ENCODE measurements at regions not wholly inside any gene's neighbourhood (a gene's known extent, or its start where the extent isn't known, plus 50 kb on each side); places are given as distances from the start of the nearest gene placed in this dataset.
"Not testable (repeated sequence)": the region's sequence is repeated elsewhere in the genome, so short reads cannot be mapped to it uniquely, and the experiment has no call there.

DNA sequence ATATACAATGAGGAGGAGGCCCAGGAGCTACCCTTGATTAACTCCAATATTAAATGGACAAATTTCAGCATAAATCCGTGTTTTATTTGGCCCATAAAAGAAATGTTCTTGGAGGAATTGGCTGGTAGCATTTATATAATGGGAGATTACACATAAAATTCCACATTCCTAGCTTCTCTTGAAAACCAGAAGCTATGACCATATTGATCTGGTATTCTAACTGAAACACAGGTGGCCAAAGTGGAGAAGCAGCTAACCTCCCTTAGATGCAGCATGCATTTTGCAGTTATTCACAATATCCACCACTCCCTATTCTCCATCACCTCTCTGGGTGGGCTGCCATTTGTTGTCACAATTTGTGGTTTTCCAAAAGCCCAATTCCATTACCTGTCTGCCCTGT lies 148.8 kb upstream of the CACNA2D1 start:
- Mint-ChIP-seq H3K27me3 (no peaks in the 10 kb centered on the region), H3K4me3 (no peak overlapping the region), H3K4me1 (no peaks in the 10 kb centered on the region), H3K36me3 (no peaks in the 10 kb centered on the region), H3K27ac (no peak overlapping the region), H3K9me3 (no peaks in the 10 kb centered on the region)
- ChIA-PET POLR2A (interaction anchor here in 1 of 2 donors (0.7 kb wide), 1 partner anchor 119 kb away, joined by 10 read pairs; no protein-coding TSS in a partner anchor), CTCF (no interaction called here)
- no peak overlapping the region for H3K27ac ChIP-seq (ENCODE audit: low read length)
- no peaks in the 10 kb centered on the region for H3K27me3 ChIP-seq (replicated peaks in 1 of 2; ENCODE audit: control insufficient read depth in 2 of 2, extremely low read depth in 1 of 2, insufficient read depth in 2 of 2, low read length in 1 of 2)
- no peak for DNase-seq
- no peaks in the 10 kb centered on the region for H3K36me3 ChIP-seq (ENCODE audit: control insufficient read depth in 2 of 2, extremely low read depth in 1 of 2, insufficient read depth in 1 of 2, low read length in 1 of 2)
- H3K4me1 ChIP-seq (ENCODE audit: control insufficient read depth in 1 of 2, extremely low read depth in 1 of 2, insufficient read depth in 2 of 2, low read length in 2 of 2): no peaks in the 10 kb centered on the region
- ATAC-seq (replicated peaks in 1 of 4): no peak
- no CpG with 5 or more reads among the region's 1 CpG for WGBS (ENCODE audit: insufficient coverage)
- no peaks in the 10 kb centered on the region for H3K9me3 ChIP-seq
- no peak overlapping the region for H3K4me3 ChIP-seq (ENCODE audit: control insufficient read depth in 1 of 2, extremely low read depth in 1 of 2, low read length in 1 of 2)

DNA sequence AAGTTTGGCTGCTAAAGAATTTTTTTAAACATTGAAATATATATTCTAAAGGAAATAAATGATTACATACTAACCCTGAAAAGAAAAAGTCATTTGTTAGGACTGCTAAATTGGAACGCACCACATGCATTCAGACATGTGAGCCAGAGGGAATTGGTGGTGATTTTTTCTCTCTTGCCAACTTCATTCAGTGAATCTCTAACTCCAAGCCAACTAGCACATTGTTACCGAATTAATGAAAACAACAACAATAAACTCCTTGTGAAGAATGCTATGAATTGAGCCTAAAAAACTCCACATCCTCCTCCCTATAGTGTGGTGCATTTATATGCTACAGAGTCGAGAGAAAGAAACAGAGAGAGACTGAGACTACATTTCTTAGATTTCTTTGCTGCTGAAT lies 135.5 kb upstream of the CACNA2D1 start:
- no peak overlapping the region for H3K4me3 Mint-ChIP-seq
- H3K9me3 Mint-ChIP-seq: no peaks in the 10 kb centered on the region
- Histone ChIP-seq H3K27me3 (replicated peaks in 1 of 2; ENCODE audit: control insufficient read depth in 2 of 2, extremely low read depth in 1 of 2, insufficient read depth in 2 of 2, low read length in 1 of 2) (no peaks in the 10 kb centered on the region), H3K4me3 (ENCODE audit: control insufficient read depth in 1 of 2, extremely low read depth in 1 of 2, low read length in 1 of 2) (no peak overlapping the region), H3K36me3 (ENCODE audit: control insufficient read depth in 2 of 2, extremely low read depth in 1 of 2, insufficient read depth in 1 of 2, low read length in 1 of 2) (no peaks in the 10 kb centered on the region), H3K9me3 (no peaks in the 10 kb centered on the region), H3K4me1 (ENCODE audit: control insufficient read depth in 1 of 2, extremely low read depth in 1 of 2, insufficient read depth in 2 of 2, low read length in 2 of 2) (no peaks in the 10 kb centered on the region), H3K27ac (ENCODE audit: low read length) (no peak overlapping the region)
- H3K4me1 Mint-ChIP-seq: no peaks in the 10 kb centered on the region
- peaks cover 0 to 2% of the 10 kb centered on the region in 2 donors for H3K27me3 Mint-ChIP-seq
- no CpG with 5 or more reads among the region's 3 CpGs for WGBS (ENCODE audit: insufficient coverage)
- no peaks in the 10 kb centered on the region for H3K36me3 Mint-ChIP-seq
- POLR2A ChIA-PET: no interaction called here
- DNase-seq: no peak
- CTCF ChIA-PET: interaction anchor here in 1 of 2 donors (0.6 kb wide), 1 partner anchor 32 kb away, joined by 3 read pairs; no protein-coding TSS in a partner anchor
- H3K27ac Mint-ChIP-seq: no peak overlapping the region
- ATAC-seq (replicated peaks in 1 of 4): no peak

- Mint-ChIP-seq H3K4me3 (no peak overlapping the region), H3K27ac (no peak overlapping the region), H3K27me3 (peaks cover 0 to 2% of the 10 kb centered on the region in 2 donors), H3K9me3 (no peaks in the 10 kb centered on the region), H3K36me3 (no peaks in the 10 kb centered on the region), H3K4me1 (no peaks in the 10 kb centered on the region)
- Histone ChIP-seq H3K27me3 (replicated peaks in 1 of 2; ENCODE audit: control insufficient read depth in 2 of 2, extremely low read depth in 1 of 2, insufficient read depth in 2 of 2, low read length in 1 of 2) (no peaks in the 10 kb centered on the region), H3K4me3 (ENCODE audit: control insufficient read depth in 1 of 2, extremely low read depth in 1 of 2, low read length in 1 of 2) (no peak overlapping the region), H3K27ac (ENCODE audit: low read length) (no peak overlapping the region), H3K36me3 (ENCODE audit: control insufficient read depth in 2 of 2, extremely low read depth in 1 of 2, insufficient read depth in 1 of 2, low read length in 1 of 2) (no peaks in the 10 kb centered on the region), H3K4me1 (ENCODE audit: control insufficient read depth in 1 of 2, extremely low read depth in 1 of 2, insufficient read depth in 2 of 2, low read length in 2 of 2) (no peaks in the 10 kb centered on the region), H3K9me3 (no peaks in the 10 kb centered on the region)
- WGBS (ENCODE audit: insufficient coverage): no CpG with 5 or more reads among the region's 1 CpG
- POLR2A ChIA-PET: no interaction called here
- DNase-seq (no peak), ATAC-seq (replicated peaks in 1 of 4) (no peak)
- CTCF ChIA-PET: no interaction called here
Measured at GRCh38 chr7:82578430-82578829, 134.9 kb upstream of the CACNA2D1 start.

DNA sequence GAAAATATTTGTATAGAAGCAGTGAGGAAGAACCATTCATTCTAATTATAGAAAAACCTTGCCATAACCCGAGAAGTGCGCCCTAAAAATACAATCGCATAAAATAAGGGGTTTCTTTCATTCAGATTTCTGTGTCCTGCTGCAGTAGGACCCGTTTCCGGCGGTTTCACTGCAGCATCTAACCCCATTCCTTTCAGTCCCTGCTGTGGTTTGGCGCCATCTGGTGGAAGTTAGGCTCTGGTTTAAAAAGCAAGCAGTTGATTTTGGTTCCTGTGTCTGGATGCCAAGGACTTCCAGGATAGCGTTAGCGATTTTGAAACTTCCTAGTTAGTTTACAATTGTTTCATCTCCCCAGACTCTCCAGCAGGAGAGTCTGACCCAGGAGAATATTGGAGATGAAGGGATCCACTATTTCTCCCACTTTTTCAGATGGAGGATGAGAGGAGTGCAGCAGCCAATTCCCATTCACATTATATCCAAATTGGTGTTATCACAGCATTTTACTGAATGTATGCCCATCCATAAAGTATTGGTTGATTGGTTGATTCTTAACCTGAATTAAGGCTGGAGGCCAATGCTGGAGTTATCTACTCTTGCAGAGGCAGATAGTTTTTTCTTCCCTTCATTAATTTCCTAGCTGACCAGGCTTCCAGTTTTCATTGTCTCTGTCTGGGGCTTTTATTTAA lies 128.8 kb upstream of the CACNA2D1 start:
- Histone ChIP-seq H3K4me3 (ENCODE audit: control insufficient read depth in 1 of 2, extremely low read depth in 1 of 2, low read length in 1 of 2) (no peak overlapping the region), H3K27ac (ENCODE audit: low read length) (no peak overlapping the region), H3K36me3 (ENCODE audit: control insufficient read depth in 2 of 2, extremely low read depth in 1 of 2, insufficient read depth in 1 of 2, low read length in 1 of 2) (no peaks in the 10 kb centered on the region), H3K27me3 (replicated peaks in 1 of 2; ENCODE audit: control insufficient read depth in 2 of 2, extremely low read depth in 1 of 2, insufficient read depth in 2 of 2, low read length in 1 of 2) (no peaks in the 10 kb centered on the region), H3K9me3 (no peaks in the 10 kb centered on the region), H3K4me1 (ENCODE audit: control insufficient read depth in 1 of 2, extremely low read depth in 1 of 2, insufficient read depth in 2 of 2, low read length in 2 of 2) (no peaks in the 10 kb centered on the region)
- H3K27ac Mint-ChIP-seq: no peak overlapping the region
- peaks cover 0 to 4% (median 0%) of the 10 kb centered on the region in 3 donors for H3K4me1 Mint-ChIP-seq
- ChIA-PET POLR2A (no interaction called here), CTCF (interaction anchor here (0.5 to 1.1 kb wide), 4 partner anchors 9 to 425 kb away, joined by 3 to 4 read pairs (median 3); no protein-coding TSS in a partner anchor)
- no peak overlapping the region for H3K4me3 Mint-ChIP-seq
- DNase-seq (peak; percentile 3 to 65 (median 42)), ATAC-seq (replicated peaks in 1 of 4) (peak; percentile 37 to 57 (median 48))
- H3K27me3 Mint-ChIP-seq: peaks cover 2 to 4% of the 10 kb centered on the region in 2 donors
- no CpG with 5 or more reads among the region's 9 CpGs for WGBS (ENCODE audit: insufficient coverage)
- no peaks in the 10 kb centered on the region for H3K9me3 Mint-ChIP-seq
- H3K36me3 Mint-ChIP-seq: no peaks in the 10 kb centered on the region

DNA sequence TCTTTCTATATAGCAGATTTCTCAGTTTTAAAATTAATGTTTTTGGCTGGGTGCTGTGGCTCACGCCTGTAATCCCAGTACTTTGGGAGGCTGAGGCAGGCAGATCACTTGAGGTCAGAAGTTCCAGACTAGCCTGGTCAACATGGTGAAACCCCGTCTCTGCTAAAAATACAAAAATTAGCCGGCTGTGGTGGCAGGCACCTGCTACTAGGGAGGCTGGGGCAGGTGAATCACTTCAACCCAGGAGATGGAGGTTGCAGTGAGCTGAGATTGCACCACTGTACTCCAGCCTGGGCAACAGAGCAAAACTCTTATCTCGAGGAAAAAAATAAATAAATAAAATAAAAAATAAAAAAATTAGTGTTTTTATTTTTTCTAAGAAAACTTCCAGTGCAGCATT lies 127.5 kb upstream of the CACNA2D1 start:
- H3K27me3 ChIP-seq (replicated peaks in 1 of 2; ENCODE audit: control insufficient read depth in 2 of 2, extremely low read depth in 1 of 2, insufficient read depth in 2 of 2, low read length in 1 of 2); H3K4me3 ChIP-seq (ENCODE audit: control insufficient read depth in 1 of 2, extremely low read depth in 1 of 2, low read length in 1 of 2); H3K27me3 Mint-ChIP-seq; H3K9me3 ChIP-seq; H3K4me3 Mint-ChIP-seq; POLR2A ChIA-PET; H3K27ac ChIP-seq (ENCODE audit: low read length); H3K4me1 Mint-ChIP-seq; H3K27ac Mint-ChIP-seq; H3K4me1 ChIP-seq (ENCODE audit: control insufficient read depth in 1 of 2, extremely low read depth in 1 of 2, insufficient read depth in 2 of 2, low read length in 2 of 2); H3K36me3 ChIP-seq (ENCODE audit: control insufficient read depth in 2 of 2, extremely low read depth in 1 of 2, insufficient read depth in 1 of 2, low read length in 1 of 2); DNase-seq; H3K36me3 Mint-ChIP-seq; H3K9me3 Mint-ChIP-seq; CTCF ChIA-PET; ATAC-seq (replicated peaks in 1 of 4): not testable (repeated sequence)
- no CpG with 5 or more reads among the region's 4 CpGs for WGBS (ENCODE audit: insufficient coverage)

- Histone ChIP-seq H3K27me3 (replicated peaks in 1 of 2; ENCODE audit: control insufficient read depth in 2 of 2, extremely low read depth in 1 of 2, insufficient read depth in 2 of 2, low read length in 1 of 2) (no peaks in the 10 kb centered on the region), H3K9me3 (no peaks in the 10 kb centered on the region), H3K4me3 (ENCODE audit: control insufficient read depth in 1 of 2, extremely low read depth in 1 of 2, low read length in 1 of 2) (no peak overlapping the region), H3K27ac (ENCODE audit: low read length) (no peak overlapping the region), H3K4me1 (ENCODE audit: control insufficient read depth in 1 of 2, extremely low read depth in 1 of 2, insufficient read depth in 2 of 2, low read length in 2 of 2) (no peaks in the 10 kb centered on the region), H3K36me3 (ENCODE audit: control insufficient read depth in 2 of 2, extremely low read depth in 1 of 2, insufficient read depth in 1 of 2, low read length in 1 of 2) (no peaks in the 10 kb centered on the region)
- WGBS (ENCODE audit: insufficient coverage): no CpG with 5 or more reads among the region's 2 CpGs
- peaks cover 0 to 4% (median 0%) of the 10 kb centered on the region in 3 donors for H3K4me1 Mint-ChIP-seq
- DNase-seq (no peak), ATAC-seq (replicated peaks in 1 of 4) (no peak)
- no peak overlapping the region for H3K4me3 Mint-ChIP-seq
- CTCF ChIA-PET: no interaction called here
- H3K36me3 Mint-ChIP-seq: no peaks in the 10 kb centered on the region
- POLR2A ChIA-PET: no interaction called here
- H3K27ac Mint-ChIP-seq: no peak overlapping the region
- H3K9me3 Mint-ChIP-seq: no peaks in the 10 kb centered on the region
- H3K27me3 Mint-ChIP-seq: peaks cover 0 to 6% of the 10 kb centered on the region in 2 donors
Measured at GRCh38 chr7:82567841-82568240, 124.3 kb upstream of the CACNA2D1 start.

- Histone ChIP-seq H3K4me3 (ENCODE audit: control insufficient read depth in 1 of 2, extremely low read depth in 1 of 2, low read length in 1 of 2) (no peak overlapping the region), H3K36me3 (ENCODE audit: control insufficient read depth in 2 of 2, extremely low read depth in 1 of 2, insufficient read depth in 1 of 2, low read length in 1 of 2) (no peaks in the 10 kb centered on the region), H3K4me1 (ENCODE audit: control insufficient read depth in 1 of 2, extremely low read depth in 1 of 2, insufficient read depth in 2 of 2, low read length in 2 of 2) (no peaks in the 10 kb centered on the region), H3K27ac (ENCODE audit: low read length) (no peak overlapping the region), H3K27me3 (replicated peaks in 1 of 2; ENCODE audit: control insufficient read depth in 2 of 2, extremely low read depth in 1 of 2, insufficient read depth in 2 of 2, low read length in 1 of 2) (no peaks in the 10 kb centered on the region), H3K9me3 (no peaks in the 10 kb centered on the region)
- POLR2A ChIA-PET: no interaction called here
- Mint-ChIP-seq H3K27ac (no peak overlapping the region), H3K27me3 (peaks cover 0 to 7% of the 10 kb centered on the region in 2 donors), H3K36me3 (no peaks in the 10 kb centered on the region), H3K4me1 (peaks cover 0 to 3% (median 0%) of the 10 kb centered on the region in 3 donors), H3K9me3 (no peaks in the 10 kb centered on the region), H3K4me3 (no peak overlapping the region)
- CTCF ChIA-PET: no interaction called here
- no peak for DNase-seq
- WGBS (ENCODE audit: insufficient coverage): no CpG with 5 or more reads among the region's 2 CpGs
- ATAC-seq (replicated peaks in 1 of 4): no peak
Measured at GRCh38 chr7:82567356-82567755, 123.8 kb upstream of the CACNA2D1 start.
